GM18508 (cell line): ENCODE measurements at regions not wholly inside any gene's neighbourhood (a gene's known extent, or its start where the extent isn't known, plus 50 kb on each side); places are given as distances from the start of the nearest gene placed in this dataset.
A peak's percentile ranks its signal among the peaks of the same experiment; 100 is the strongest.
"Not testable (repeated sequence)": the region's sequence is repeated elsewhere in the genome, so short reads cannot be mapped to it uniquely, and the experiment has no call there.

Experiments
- ATAC-seq: cut with Tn5 transposase; IDR thresholded peaks from one replicate; pipeline ENCODE4 v1.9.1; 2021; ENCODE audit warnings: moderate number of reproducible peaks; ENCODE audit not compliant: insufficient read depth, unreplicated experiment

GRCh38 chr3:514192-514591 is 317.6 kb downstream of the CHL1 start:
- ATAC-seq, result no peak

- no peak for ATAC-seq
Measured at GRCh38 chr3:519026-519425, 322.5 kb downstream of the CHL1 start.

GRCh38 chr3:522888-523287 is 326.3 kb downstream of the CHL1 start:
- no peak for ATAC-seq

DNA sequence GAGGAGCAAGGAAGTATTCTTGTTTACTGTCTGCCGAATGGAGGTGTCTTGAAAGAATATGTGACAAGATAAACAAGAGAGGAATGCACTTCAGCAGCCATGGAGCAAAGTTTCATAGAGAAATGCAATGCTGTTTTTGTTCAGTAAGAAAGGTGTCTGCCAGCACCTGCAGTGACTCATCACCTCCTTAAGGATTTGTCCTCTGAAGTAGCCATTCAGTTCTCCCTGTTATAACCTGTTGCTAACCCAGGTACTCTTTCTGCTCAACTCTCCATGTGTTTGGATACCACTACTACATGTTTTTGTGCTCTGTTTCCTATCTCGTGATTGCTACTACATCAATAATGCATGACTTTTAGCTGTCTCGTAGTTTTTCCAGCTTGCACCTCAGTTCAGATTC is 328.9 kb downstream of the CHL1 start:
- no peak for ATAC-seq

DNA sequence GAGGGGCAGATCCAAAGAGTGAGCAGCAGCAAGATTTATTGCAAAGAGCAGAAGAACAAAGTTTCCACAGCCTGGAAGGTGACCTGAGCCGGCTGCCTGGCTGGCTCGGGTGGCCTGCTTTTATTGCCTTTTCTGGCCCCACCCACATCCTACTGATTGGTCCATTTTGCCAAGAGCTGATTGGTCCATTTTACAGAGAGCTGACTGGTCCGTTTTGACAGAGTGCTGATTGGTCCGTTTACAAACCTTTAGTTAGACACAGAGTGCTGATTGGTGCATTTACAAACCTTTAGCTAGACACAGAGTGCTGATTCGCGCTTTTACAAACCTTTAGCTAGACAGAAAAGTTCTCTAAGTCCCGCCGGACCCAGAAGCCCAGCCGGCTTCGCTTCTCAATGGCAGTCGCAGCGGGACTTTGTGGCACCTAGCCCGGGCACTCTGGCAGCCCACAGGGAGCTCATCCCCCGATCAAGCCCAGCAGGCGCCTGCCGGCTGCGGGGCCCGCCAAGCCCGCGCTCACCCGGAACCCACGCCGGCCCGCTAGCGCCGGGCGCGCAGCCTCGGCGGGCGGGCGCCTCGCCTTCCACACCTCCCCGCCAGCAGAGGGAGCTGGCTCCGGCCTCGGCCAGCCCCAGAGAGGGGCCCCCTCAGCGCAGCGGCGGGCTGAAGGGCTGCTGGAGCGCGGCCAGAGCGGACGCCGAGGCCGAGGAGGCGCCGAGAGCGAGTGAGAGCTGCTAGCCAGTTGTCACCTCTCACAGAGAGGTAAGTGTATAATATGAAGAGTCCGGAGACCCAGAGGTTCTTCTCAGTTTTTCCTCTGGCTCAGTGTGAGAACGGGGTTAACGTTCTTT is 339.2 kb downstream of the CHL1 start:
- ATAC-seq, result no peak

DNA sequence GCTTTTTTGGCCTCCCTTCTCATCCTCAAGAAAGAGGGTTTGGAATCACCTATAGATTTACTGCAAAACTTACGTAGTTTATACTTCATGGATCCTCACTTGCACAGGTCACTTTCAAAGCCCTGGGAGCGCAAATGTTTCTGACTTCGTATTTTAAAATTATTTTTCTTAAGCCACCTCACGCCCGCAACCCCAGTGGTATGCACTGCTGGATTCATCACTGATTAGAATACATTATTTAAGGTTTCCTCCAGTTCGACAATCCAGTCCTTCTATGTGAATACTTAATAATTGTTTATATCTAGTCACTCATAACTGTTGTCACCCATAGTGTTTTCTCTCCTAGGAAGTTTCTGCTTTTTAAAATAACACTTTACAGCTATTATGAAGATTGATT is 339.9 kb downstream of the CHL1 start:
- ATAC-seq, result no peak

- no peak for ATAC-seq
Measured at GRCh38 chr3:541062-541801, 344.7 kb downstream of the CHL1 start.

DNA sequence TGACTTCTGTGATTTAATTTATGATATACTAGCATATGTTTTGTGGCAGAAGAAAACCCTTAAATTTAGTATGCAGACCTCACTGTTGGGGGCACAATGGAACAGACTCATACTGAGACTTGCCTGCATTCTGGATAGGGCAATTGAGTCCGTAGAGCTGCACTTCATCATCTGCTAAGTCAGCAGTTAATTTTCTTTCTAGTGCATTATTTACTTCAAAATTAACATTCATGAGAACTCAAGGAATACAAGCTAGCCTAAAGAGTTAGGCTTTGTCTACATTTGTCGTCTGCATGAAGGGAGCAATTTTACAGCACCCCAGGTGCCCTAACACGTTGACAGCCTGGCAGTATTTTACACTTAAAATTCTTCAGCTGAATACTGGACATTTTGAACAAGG is 345.5 kb downstream of the CHL1 start:
- no peak for ATAC-seq

DNA sequence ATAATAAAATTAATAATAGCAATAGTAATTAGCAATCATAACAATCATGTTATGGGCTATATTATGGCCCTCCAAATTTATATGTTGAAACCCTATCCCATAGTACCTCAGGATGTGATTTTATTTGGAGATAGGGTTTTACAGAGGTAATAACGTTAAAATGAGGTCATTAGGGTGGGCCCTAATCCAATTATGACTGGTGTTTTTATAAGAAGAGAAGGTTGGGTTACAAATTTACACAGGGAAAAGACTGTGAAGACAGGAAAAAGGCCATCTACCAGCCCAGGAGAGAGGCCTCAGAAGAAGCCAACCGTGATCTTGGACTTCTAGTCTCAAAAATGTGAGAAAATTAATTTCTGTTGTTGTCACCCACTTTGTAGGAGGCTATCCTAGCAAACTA is 353.1 kb downstream of the CHL1 start:
- no peak for ATAC-seq

GRCh38 chr3:550471-550870 is 353.9 kb downstream of the CHL1 start:
- no peak for ATAC-seq

DNA sequence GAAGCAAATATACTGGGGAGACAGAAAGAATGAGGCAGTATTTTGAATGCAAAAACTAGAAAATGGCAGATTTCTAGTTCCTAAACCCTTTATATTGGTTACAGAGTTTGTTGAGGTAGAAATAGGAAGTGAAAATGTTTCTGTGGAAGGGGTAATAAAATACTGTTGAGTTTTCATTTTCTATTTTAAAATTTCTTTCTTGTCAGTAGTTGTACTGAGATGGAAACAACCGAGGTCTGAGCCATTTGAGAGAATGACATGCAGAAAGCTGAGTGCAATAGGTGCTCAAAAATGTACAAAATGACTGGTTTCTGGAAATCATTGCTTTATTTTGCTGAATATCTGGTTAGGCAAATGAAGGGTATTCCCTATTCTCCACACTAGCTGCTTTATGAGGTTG is 361.4 kb downstream of the CHL1 start:
- ATAC-seq, result peak; percentile 98

- ATAC-seq, result no peak
Measured at GRCh38 chr3:567488-568185, 371.1 kb downstream of the CHL1 start.

DNA sequence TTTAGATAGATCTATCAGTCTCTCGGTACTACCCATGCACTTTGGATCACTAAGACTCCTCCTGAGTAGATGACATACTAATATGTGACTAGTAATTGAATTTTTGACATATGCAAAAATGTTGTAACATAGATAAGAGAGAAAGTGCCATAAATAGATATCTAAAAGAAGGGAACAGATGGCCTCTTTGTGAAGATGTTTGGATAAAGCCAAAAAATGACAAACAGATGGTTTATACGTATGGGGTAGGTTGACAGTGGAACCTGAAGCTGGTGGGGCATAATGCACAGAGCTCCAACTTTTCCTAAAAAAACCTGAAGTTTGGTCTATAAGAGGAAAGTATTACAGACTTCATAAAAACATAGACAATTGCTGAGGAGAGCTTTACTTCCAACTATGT is 383.0 kb downstream of the CHL1 start:
- ATAC-seq, result not testable (repeated sequence)

- ATAC-seq, result not testable (repeated sequence)
Measured at GRCh38 chr3:589066-589465, 392.5 kb downstream of the CHL1 start.

GRCh38 chr3:597304-597703 is 400.7 kb downstream of the CHL1 start:
- ATAC-seq, result peak; percentile 36

DNA sequence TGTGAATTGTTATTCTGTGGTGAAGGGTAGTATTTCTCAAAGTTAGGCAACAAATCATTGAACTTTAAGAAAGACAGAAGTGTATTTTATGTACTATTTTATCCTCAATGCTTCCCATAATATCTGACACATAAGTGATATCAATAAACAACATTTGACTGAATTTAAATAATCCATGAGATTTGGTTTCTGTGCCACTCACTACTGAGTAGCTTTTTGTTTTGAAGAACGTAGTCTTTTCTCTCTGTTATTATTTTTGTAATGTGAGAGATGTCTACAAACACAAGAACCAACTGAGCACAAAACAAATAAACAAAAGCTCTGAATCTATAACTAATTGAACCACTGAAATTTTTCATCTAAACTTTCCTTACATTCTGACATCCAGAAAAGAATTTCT is 401.2 kb downstream of the CHL1 start:
- not testable (repeated sequence) for ATAC-seq

- not testable (repeated sequence) for ATAC-seq
Measured at GRCh38 chr3:607480-607879, 410.9 kb downstream of the CHL1 start.

GRCh38 chr3:621714-622113 is 425.2 kb downstream of the CHL1 start:
- ATAC-seq, result no peak

DNA sequence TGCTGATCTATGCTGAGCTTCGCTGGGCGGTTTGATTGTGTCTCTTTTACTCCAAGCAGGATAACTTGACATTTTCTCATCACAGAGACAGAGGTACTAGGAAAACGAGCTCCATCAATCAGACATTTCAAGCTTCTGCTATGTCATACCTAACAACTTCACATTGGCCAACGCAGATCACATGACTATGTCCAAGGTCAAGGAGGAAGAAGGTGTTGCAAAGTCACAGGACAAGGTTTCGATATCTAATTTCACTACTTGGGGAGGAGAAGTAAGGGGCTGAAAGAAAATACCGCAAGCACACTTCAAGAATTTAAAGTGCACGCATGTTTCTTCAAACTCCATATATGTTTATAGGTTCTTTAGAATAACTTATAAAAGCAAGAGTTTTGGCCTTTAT is 425.8 kb downstream of the CHL1 start:
- no peak for ATAC-seq

DNA sequence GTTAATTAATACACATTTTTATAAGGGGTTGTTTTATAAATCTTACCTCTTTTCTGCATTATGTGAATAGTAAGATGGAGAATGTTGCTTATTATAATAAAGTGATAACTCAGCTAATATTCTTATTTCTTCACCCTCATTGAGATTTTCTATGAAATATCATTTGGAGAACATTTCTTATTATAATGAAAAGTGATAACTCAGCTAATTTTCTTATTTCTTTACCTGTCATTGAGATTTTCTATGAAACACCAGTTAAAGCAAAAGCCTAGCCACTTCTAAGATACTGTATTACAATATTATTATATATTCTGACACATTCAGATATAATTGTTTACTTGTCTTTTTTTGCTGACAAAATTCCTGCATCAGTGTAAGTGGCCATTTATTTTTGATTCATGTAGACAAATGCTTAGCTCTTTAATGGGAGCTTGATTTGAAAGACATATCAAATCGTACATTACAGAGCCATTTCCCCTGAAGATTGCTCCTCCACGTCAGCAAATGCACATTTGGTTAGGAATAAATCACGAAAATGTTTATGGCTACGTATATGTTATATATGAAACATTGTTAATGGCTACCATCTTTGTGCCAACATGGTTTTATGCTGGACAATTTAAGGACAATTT is 427.5 kb downstream of the CHL1 start:
- ATAC-seq, result no peak
